Muscle of leg (tissue), 3 donors: ENCODE measurements at regions not wholly inside any gene's neighbourhood (a gene's known extent, or its start where the extent isn't known, plus 50 kb on each side); places are given as distances from the start of the nearest gene placed in this dataset.

ENCODE experiments used
- DNase-seq: peaks from one replicate; pipeline ENCODE4 v3.0.0; 2013
- H3K27ac ChIP-seq: one replicate; pipeline ENCODE4 v1.5.1; 2013; ENCODE audit warnings: mild to moderate bottlenecking, low read length, control low read depth
- H3K27me3 ChIP-seq: one replicate; pipeline ENCODE4 v1.6.1; 2013; ENCODE audit warnings: low read length; ENCODE audit not compliant: control insufficient read depth, insufficient read depth
- H3K36me3 ChIP-seq: one replicate; pipeline ENCODE4 v1.6.1; 2013; ENCODE audit warnings: low read length; ENCODE audit not compliant: control insufficient read depth, insufficient read depth
- H3K4me1 ChIP-seq: one replicate; pipeline ENCODE4 v1.6.1; 2013; ENCODE audit warnings: low read length; ENCODE audit not compliant: control insufficient read depth, insufficient read depth
- H3K4me3 ChIP-seq: one replicate; pipeline ENCODE4 v1.5.1; 2013; ENCODE audit warnings: low read length, control low read depth
- H3K9me3 ChIP-seq: replicated peaks from 2 replicates; pipeline ENCODE4 v1.6.1; 2013; ENCODE audit warnings: low read depth, low read length; ENCODE audit not compliant: control insufficient read depth
- WGBS: methylation state at CpG from one replicate; pipeline ENCODE4 v1.1.5; 2013; ENCODE audit warnings: missing lambda C conversion rate; ENCODE audit not compliant: insufficient coverage; 5-methylcytosine and 5-hydroxymethylcytosine counted together

GRCh38 chr5:73292816-73293459 is 119.9 kb downstream of the TMEM174 start:
- peaks cover 63% of the 10 kb centered on the region for H3K27me3 ChIP-seq

GRCh38 chr5:73291873-73292272 is 118.9 kb downstream of the TMEM174 start:
- H3K9me3 ChIP-seq, result no peaks in the 10 kb centered on the region
- no CpG with 5 or more reads among the region's 7 CpGs for WGBS

More at GRCh38 chr5:73292816-73293459, 119.9 kb downstream of the TMEM174 start:
- no peaks in the 10 kb centered on the region for H3K36me3 ChIP-seq
- 68% methylated on average over 3 of the region's 7 CpGs for WGBS
- no peaks in the 10 kb centered on the region for H3K9me3 ChIP-seq
- no peak for DNase-seq
- H3K27ac ChIP-seq, result no peak overlapping the region
- no peak overlapping the region for H3K4me3 ChIP-seq
- H3K4me1 ChIP-seq, result peaks cover 3% of the 10 kb centered on the region

GRCh38 chr5:73290242-73290641 is 117.2 kb downstream of the TMEM174 start:
- no peak for DNase-seq
- no peak overlapping the region for H3K27ac ChIP-seq
- WGBS, result no CpG with 5 or more reads among the region's 3 CpGs
- no peaks in the 10 kb centered on the region for H3K4me1 ChIP-seq
- H3K4me3 ChIP-seq, result no peak overlapping the region
- H3K36me3 ChIP-seq, result no peaks in the 10 kb centered on the region
- peaks cover 38% of the 10 kb centered on the region for H3K27me3 ChIP-seq
- no peaks in the 10 kb centered on the region for H3K9me3 ChIP-seq

More at GRCh38 chr5:73291873-73292272, 118.9 kb downstream of the TMEM174 start:
- Histone ChIP-seq H3K27me3 (peaks cover 52% of the 10 kb centered on the region), H3K4me1 (no peaks in the 10 kb centered on the region), H3K4me3 (no peak overlapping the region), H3K27ac (no peak overlapping the region), H3K36me3 (no peaks in the 10 kb centered on the region)
- DNase-seq, result no peak

- no peaks in the 10 kb centered on the region for H3K36me3 ChIP-seq
- no peaks in the 10 kb centered on the region for H3K9me3 ChIP-seq
- 59% methylated on average over 2 of the region's 6 CpGs for WGBS
- H3K27ac ChIP-seq, result no peak overlapping the region
- peaks cover 35% of the 10 kb centered on the region for H3K27me3 ChIP-seq
- no peaks in the 10 kb centered on the region for H3K4me1 ChIP-seq
- no peak overlapping the region for H3K4me3 ChIP-seq
- no peak for DNase-seq
Measured at GRCh38 chr5:73288803-73289720, 116.1 kb downstream of the TMEM174 start.

- no peak for DNase-seq
- WGBS, result 100% methylated on average over 1 of the region's 1 CpG
- H3K4me1 ChIP-seq, result no peaks in the 10 kb centered on the region
- no peak overlapping the region for H3K4me3 ChIP-seq
- no peaks in the 10 kb centered on the region for H3K36me3 ChIP-seq
- no peak overlapping the region for H3K27ac ChIP-seq
- H3K27me3 ChIP-seq, result peaks cover 32% of the 10 kb centered on the region
- no peaks in the 10 kb centered on the region for H3K9me3 ChIP-seq
Measured at GRCh38 chr5:73286896-73287295, 113.9 kb downstream of the TMEM174 start.

GRCh38 chr5:73284985-73285384 is 112.0 kb downstream of the TMEM174 start:
- WGBS, result 40% methylated on average over 1 of the region's 3 CpGs
- Histone ChIP-seq H3K36me3 (no peaks in the 10 kb centered on the region), H3K4me3 (no peak overlapping the region), H3K27me3 (peaks cover 31% of the 10 kb centered on the region), H3K4me1 (no peaks in the 10 kb centered on the region), H3K27ac (no peak overlapping the region), H3K9me3 (no peaks in the 10 kb centered on the region)
- no peak for DNase-seq

- DNase-seq, result no peak
- WGBS, result 51% methylated on average over 3 of the region's 7 CpGs
- H3K4me1 ChIP-seq, result no peaks in the 10 kb centered on the region
- H3K9me3 ChIP-seq, result no peaks in the 10 kb centered on the region
- H3K4me3 ChIP-seq, result no peak overlapping the region
- no peaks in the 10 kb centered on the region for H3K36me3 ChIP-seq
- H3K27ac ChIP-seq, result no peak overlapping the region
- H3K27me3 ChIP-seq, result peaks cover 33% of the 10 kb centered on the region
Measured at GRCh38 chr5:73284220-73284795, 111.3 kb downstream of the TMEM174 start.

- no peak overlapping the region for H3K27ac ChIP-seq
- H3K36me3 ChIP-seq, result no peaks in the 10 kb centered on the region
- no peak for DNase-seq
- H3K9me3 ChIP-seq, result no peaks in the 10 kb centered on the region
- no peaks in the 10 kb centered on the region for H3K4me1 ChIP-seq
- peaks cover 31% of the 10 kb centered on the region for H3K27me3 ChIP-seq
- no peak overlapping the region for H3K4me3 ChIP-seq
Measured at GRCh38 chr5:73282923-73283322, 109.9 kb downstream of the TMEM174 start.

GRCh38 chr5:73282383-73282782 is 109.4 kb downstream of the TMEM174 start:
- Histone ChIP-seq H3K27me3 (peaks cover 32% of the 10 kb centered on the region), H3K4me1 (no peaks in the 10 kb centered on the region), H3K4me3 (no peak overlapping the region), H3K36me3 (no peaks in the 10 kb centered on the region), H3K9me3 (no peaks in the 10 kb centered on the region), H3K27ac (no peak overlapping the region)
- WGBS, result 33% methylated on average over 1 of the region's 7 CpGs
- DNase-seq, result no peak
